IMR-90 (cell line): ENCODE measurements at regions not wholly inside any gene's neighbourhood (a gene's known extent, or its start where the extent isn't known, plus 50 kb on each side); places are given as distances from the start of the nearest gene placed in this dataset.

Experiments
- ATAC-seq: fragments of 200-7000 bp; cut with Tn5 transposase; 2 replicates; pipeline ENCODE4 v1.9.1; 2020; ENCODE audit warnings: low read depth, mild to moderate bottlenecking, moderate library complexity
- BruUV-seq: library from RNA; stranded (reverse); fragments of 400-500 nt; replicated peaks from 2 replicates; lab custom pipeline; 2021; lab: Mats Ljungman, UMichigan
- CTCF ChIA-PET: fragments of 300-600 bp; formaldehyde crosslinking; extraction: SDS; loops from one replicate; lab custom pipeline; 2021; ENCODE audit warnings: antibody characterized with exemption; lab: Yijun Ruan, JAX
- POLR2A ChIA-PET: fragments of 300-600 bp; sonication (Branson Sonifier 250); formaldehyde crosslinking; loops from one replicate; lab custom pipeline; 2022; ENCODE audit warnings: antibody characterized with exemption; ENCODE audit not compliant: unreplicated experiment; lab: Charles Lee
- DNase-seq: peaks from one replicate; pipeline ENCODE4 v3.0.0; 2013
- H2AFZ ChIP-seq: replicated peaks from 2 replicates; pipeline ENCODE3; 2013; ENCODE audit warnings: low read length, mild to moderate bottlenecking; ENCODE audit not compliant: poor library complexity
- H2AK5ac ChIP-seq: 2 replicates; pipeline ENCODE4 v1.6.1; 2013; ENCODE audit warnings: low read depth, low read length, inconsistent platforms
- H2AK9ac ChIP-seq: replicated peaks from 2 replicates; pipeline ENCODE3; 2013; ENCODE audit warnings: mild to moderate bottlenecking, low read depth, low read length, moderate library complexity; ENCODE audit not compliant: poor library complexity
- H2BK120ac ChIP-seq: 2 replicates; pipeline ENCODE4 v1.6.1; 2013; ENCODE audit warnings: low read depth, low read length, inconsistent platforms
- H2BK15ac ChIP-seq: 3 replicates; pipeline ENCODE4 v1.6.1; 2013; ENCODE audit warnings: low read depth, low read length, inconsistent platforms
- H2BK20ac ChIP-seq: 2 replicates; pipeline ENCODE4 v1.6.1; 2013; ENCODE audit warnings: low read depth, mild to moderate bottlenecking, inconsistent platforms, low read length, moderate library complexity
- H2BK5ac ChIP-seq: 2 replicates; pipeline ENCODE4 v1.6.1; 2013; ENCODE audit warnings: mild to moderate bottlenecking, low read depth, low read length, inconsistent platforms; ENCODE audit not compliant: poor library complexity, severe bottlenecking
- H3K14ac ChIP-seq: replicated peaks from 2 replicates; pipeline ENCODE4 v1.6.1; 2013; ENCODE audit warnings: low read depth, low read length, inconsistent platforms
- H3K18ac ChIP-seq: 2 replicates; pipeline ENCODE4 v1.6.1; 2013; ENCODE audit warnings: low read depth, low read length, control low read depth
- H3K23ac ChIP-seq: 2 replicates; pipeline ENCODE4 v1.6.1; 2013; ENCODE audit warnings: low read depth, low read length, inconsistent platforms
- H3K27ac ChIP-seq: 2 replicates; pipeline ENCODE4 v1.5.1; 2013; ENCODE audit warnings: mild to moderate bottlenecking, control low read depth, low read length; ENCODE audit not compliant: insufficient read depth
- H3K27me3 ChIP-seq: 2 replicates; pipeline ENCODE4 v1.6.1; 2013; ENCODE audit warnings: low read length; ENCODE audit not compliant: control insufficient read depth, insufficient read depth
- H3K36me3 ChIP-seq: 2 replicates; pipeline ENCODE4 v1.6.1; 2013; ENCODE audit warnings: low read length, mixed read lengths; ENCODE audit not compliant: control insufficient read depth, insufficient read depth
- H3K4ac ChIP-seq: 2 replicates; pipeline ENCODE4 v1.6.1; 2013; ENCODE audit warnings: low read depth, low read length, inconsistent platforms
- H3K4me1 ChIP-seq: 2 replicates; pipeline ENCODE4 v1.6.1; 2013; ENCODE audit warnings: low read length, mixed read lengths; ENCODE audit not compliant: control insufficient read depth, insufficient read depth
- H3K4me2 ChIP-seq: 2 replicates; pipeline ENCODE4 v1.6.1; 2013; ENCODE audit warnings: low read depth, mild to moderate bottlenecking, control low read depth, low read length, moderate library complexity
- H3K4me3 ChIP-seq: 2 replicates; pipeline ENCODE4 v1.5.1; 2013; ENCODE audit warnings: low read depth, mild to moderate bottlenecking, control low read depth, low read length, moderate library complexity; ENCODE audit not compliant: insufficient read depth
- H3K56ac ChIP-seq: 2 replicates; pipeline ENCODE4 v1.6.1; 2013; ENCODE audit warnings: low read length, inconsistent platforms; ENCODE audit not compliant: insufficient read depth; ENCODE audit errors: extremely low read depth
- H3K79me1 ChIP-seq, 2 experiments: 2 replicates each; pipeline ENCODE4 v1.6.1; 2013; ENCODE audit warnings: low read length in 2 of 2, inconsistent platforms in 1 of 2, low read depth in 1 of 2
- H3K9ac ChIP-seq: 2 replicates; pipeline ENCODE4 v1.6.1; 2013; ENCODE audit warnings: low read depth, low read length, control low read depth
- H3K9me1 ChIP-seq: 2 replicates; pipeline ENCODE4 v1.6.1; 2013; ENCODE audit warnings: low read length, inconsistent platforms; ENCODE audit not compliant: insufficient read depth
- H3K9me3 ChIP-seq: 2 replicates; pipeline ENCODE4 v1.6.1; 2013; ENCODE audit warnings: low read length; ENCODE audit not compliant: control insufficient read depth, insufficient read depth
- H4K20me1 ChIP-seq: 2 replicates; pipeline ENCODE4 v1.6.1; 2013; ENCODE audit warnings: low read length, inconsistent platforms; ENCODE audit not compliant: insufficient read depth
- H4K5ac ChIP-seq: 2 replicates; pipeline ENCODE4 v1.6.1; 2013; ENCODE audit warnings: mild to moderate bottlenecking, low read depth, low read length, control low read depth
- H4K8ac ChIP-seq, 2 experiments: 2 replicates each; pipeline ENCODE4 v1.6.1; 2013; ENCODE audit warnings: low read depth in 2 of 2, low read length in 2 of 2, control low read depth in 1 of 2, inconsistent platforms in 1 of 2
- H4K91ac ChIP-seq: 2 replicates; pipeline ENCODE4 v1.6.1; 2013; ENCODE audit warnings: low read depth, low read length, inconsistent platforms; ENCODE audit not compliant: insufficient read depth
- BHLHE40 ChIP-seq: fragments of 150-350 bp; IDR thresholded peaks from 2 replicates; pipeline ENCODE4 v1.6.1; 2016; ENCODE audit warnings: mild to moderate bottlenecking, low read depth, low read length
- CEBPB ChIP-seq: IDR thresholded peaks from 2 replicates; pipeline ENCODE4 v1.6.1; 2012; ENCODE audit warnings: low read depth, low read length, improper control_type of control experiment
- CTCF ChIP-seq: conservative IDR thresholded peaks from 2 replicates; pipeline ENCODE4 v1.5.1; 2012; ENCODE audit warnings: mild to moderate bottlenecking, low read depth, low read length, improper control_type of control experiment
- ELK1 ChIP-seq: fragments of 150-350 bp; IDR thresholded peaks from 2 replicates; pipeline ENCODE4 v1.6.1; 2016; ENCODE audit warnings: low read depth, mild to moderate bottlenecking, low read length, moderate library complexity, borderline replicate concordance
- FOS ChIP-seq: fragments of 150-350 bp; IDR thresholded peaks from 2 replicates; pipeline ENCODE4 v1.6.1; 2016; ENCODE audit warnings: low read depth, low read length
- MAFK ChIP-seq: IDR thresholded peaks from 2 replicates; pipeline ENCODE4 v1.6.1; 2012; ENCODE audit warnings: low read depth, low read length, improper control_type of control experiment
- MAZ ChIP-seq: IDR thresholded peaks from 2 replicates; pipeline ENCODE4 v1.6.1; 2012; ENCODE audit warnings: low read depth, mild to moderate bottlenecking, low read length, improper control_type of control experiment, moderate library complexity, borderline replicate concordance
- NFE2L2 ChIP-seq: fragments of 150-350 bp; IDR thresholded peaks from 2 replicates; pipeline ENCODE4 v1.6.1; 2016; ENCODE audit warnings: low read depth, mild to moderate bottlenecking, low read length
- POLR2A ChIP-seq: IDR thresholded peaks from 2 replicates; pipeline ENCODE4 v1.6.1; 2012; ENCODE audit warnings: mild to moderate bottlenecking, low read depth, low read length
- RAD21 ChIP-seq: IDR thresholded peaks from 2 replicates; pipeline ENCODE4 v1.6.1; 2012; ENCODE audit warnings: low read length, improper control_type of control experiment
- RCOR1 ChIP-seq: IDR thresholded peaks from 2 replicates; pipeline ENCODE4 v1.6.1; 2012; ENCODE audit warnings: mild to moderate bottlenecking, low read length, improper control_type of control experiment; ENCODE audit not compliant: insufficient replicate concordance
- RFX5 ChIP-seq: IDR thresholded peaks from 2 replicates; pipeline ENCODE4 v1.8.0; 2012; ENCODE audit warnings: low read depth, mild to moderate bottlenecking, low read length, moderate library complexity
- SMC3 ChIP-seq: fragments of 150-350 bp; IDR thresholded peaks from 2 replicates; pipeline ENCODE4 v1.6.1; 2016; ENCODE audit warnings: low read depth, mild to moderate bottlenecking, antibody characterized with exemption, low read length, moderate library complexity
- USF2 ChIP-seq: fragments of 150-350 bp; IDR thresholded peaks from 2 replicates; pipeline ENCODE4 v1.6.1; 2017; ENCODE audit warnings: mild to moderate bottlenecking, antibody characterized with exemption, low read length, low read depth
- WGBS, 2 experiments: methylation state at CpG; one replicate each; pipeline versions ENCODE4 v1.1.5 to v1.1.7; 2013; ENCODE audit warnings: missing lambda C conversion rate in 2 of 2; ENCODE audit not compliant: insufficient read length in 1 of 2; ENCODE audit errors: extremely low coverage in 2 of 2; 5-methylcytosine and 5-hydroxymethylcytosine counted together
- dilution Hi-C: fragments of 300-500 bp; cut with HindIII; formaldehyde crosslinking; loops from one replicate; pipeline ENCODE4 v1.14.3; 2018; ENCODE audit warnings: low sequenced_read_pairs; ENCODE audit not compliant: unreplicated experiment
- in situ Hi-C: fragments of 300-500 bp; cut with MboI; formaldehyde crosslinking; loops from 3 replicates; pipeline ENCODE4 v1.14.3; 2019; ENCODE audit warnings: low sequenced_read_pairs, inconsistent platforms, mixed read lengths
- intact Hi-C: fragments of 100-400 bp; cut with micrococcal nuclease; formaldehyde crosslinking; loops from 2 replicates; pipeline ENCODE4 v1.10.0; 2022

GRCh38 chr2:4279431-4279830 lies 576.1 kb downstream of the DCDC2C start:
- POLR2A ChIA-PET = no interaction called here
- no peak overlapping the region for H3K9ac ChIP-seq
- intact Hi-C loops = no loop called here
- H2AFZ ChIP-seq = no peak overlapping the region
- H3K4ac ChIP-seq = no peak overlapping the region
- H3K27ac ChIP-seq = no peak overlapping the region
- H3K9me1 ChIP-seq = no peaks in the 10 kb centered on the region
- H3K4me1 ChIP-seq = no peaks in the 10 kb centered on the region
- DNase-seq (no peak), ATAC-seq (no peak)
- no peak overlapping the region for H4K5ac ChIP-seq
- H3K36me3 ChIP-seq = no peaks in the 10 kb centered on the region
- H3K56ac ChIP-seq = no peak overlapping the region
- no peak overlapping the region for H3K18ac ChIP-seq
- no peak overlapping the region for H2AK9ac ChIP-seq
- H3K14ac ChIP-seq = no peak overlapping the region
- H3K79me1 ChIP-seq = no peaks in the 10 kb centered on the region
- no peak overlapping the region for H2AK5ac ChIP-seq
- H2BK5ac ChIP-seq = no peak overlapping the region
- in situ Hi-C loops = no loop called here
- H3K4me3 ChIP-seq = no peak overlapping the region
- no peaks in the 10 kb centered on the region for H3K27me3 ChIP-seq
- CTCF ChIA-PET = no interaction called here
- no CpG with 5 or more reads among the region's 5 CpGs for WGBS, 2 experiments
- TF ChIP-seq SMC3 (no peak), MAFK (no peak), CEBPB (no peak), ELK1 (no peak), RFX5 (no peak), POLR2A (no peak), RCOR1 (no peak), USF2 (no peak), NFE2L2 (no peak), RAD21 (no peak), BHLHE40 (no peak), FOS (no peak), MAZ (no peak), CTCF (no peak)
- no peak overlapping the region for H4K91ac ChIP-seq
- H3K9me3 ChIP-seq = peaks cover 16% of the 10 kb centered on the region
- no peak overlapping the region for H2BK15ac ChIP-seq
- H4K8ac ChIP-seq = no peak overlapping the region
- H3K23ac ChIP-seq = no peak overlapping the region
- no peak overlapping the region for H2BK20ac ChIP-seq
- H3K4me2 ChIP-seq = no peak overlapping the region
- dilution Hi-C loops = no loop called here
- H2BK120ac ChIP-seq = no peak overlapping the region
- H4K20me1 ChIP-seq = no peaks in the 10 kb centered on the region
- no TSS peak for BruUV-seq
